HuH-7 (cell line): ENCODE measurements at regions not wholly inside any gene's neighbourhood (a gene's known extent, or its start where the extent isn't known, plus 50 kb on each side); places are given as distances from the start of the nearest gene placed in this dataset.
A peak's percentile ranks its signal among the peaks of the same experiment; 100 is the strongest.
"Not testable (repeated sequence)": the region's sequence is repeated elsewhere in the genome, so short reads cannot be mapped to it uniquely, and the experiment has no call there.

Source experiments
- DNase-seq: peaks from one replicate; pipeline ENCODE4 v3.0.0; 2011; ENCODE audit warnings: low spot score

- DNase-seq = peak; percentile 67
Measured at GRCh38 chr7:156515911-156516790, 124.4 kb upstream of the RNF32 start.

GRCh38 chr7:156514851-156515250 lies 125.7 kb upstream of the RNF32 start:
- DNase-seq = no peak

- DNase-seq = no peak
Measured at GRCh38 chr7:156511426-156511825, 129.1 kb upstream of the RNF32 start.

GRCh38 chr7:156510966-156511365 lies 129.6 kb upstream of the RNF32 start:
- no peak for DNase-seq

- DNase-seq = no peak
Measured at GRCh38 chr7:156509216-156509615, 131.4 kb upstream of the RNF32 start.

- DNase-seq = no peak
Measured at GRCh38 chr7:156505876-156506275, 134.7 kb upstream of the RNF32 start.

- DNase-seq = no peak
Measured at GRCh38 chr7:156504687-156505545, 135.7 kb upstream of the RNF32 start.

- no peak for DNase-seq
Measured at GRCh38 chr7:156504006-156504405, 136.6 kb upstream of the RNF32 start.

- no peak for DNase-seq
Measured at GRCh38 chr7:156503196-156503595, 137.4 kb upstream of the RNF32 start.

GRCh38 chr7:156501815-156502214 lies 138.8 kb upstream of the RNF32 start:
- not testable (repeated sequence) for DNase-seq

- DNase-seq = no peak
Measured at GRCh38 chr7:156499247-156499881, 141.2 kb upstream of the RNF32 start.

- no peak for DNase-seq
Measured at GRCh38 chr7:156497776-156498509, 142.6 kb upstream of the RNF32 start.

GRCh38 chr7:156496865-156497264 lies 143.7 kb upstream of the RNF32 start:
- DNase-seq = no peak

GRCh38 chr7:156496363-156496769 lies 144.2 kb upstream of the RNF32 start:
- DNase-seq = peak; percentile 47

GRCh38 chr7:156494960-156495359 lies 145.6 kb upstream of the RNF32 start:
- DNase-seq = no peak

GRCh38 chr7:156493942-156494341 lies 146.6 kb upstream of the RNF32 start:
- no peak for DNase-seq

- DNase-seq = no peak
Measured at GRCh38 chr7:156492170-156492569, 148.4 kb upstream of the RNF32 start.

- DNase-seq = no peak
Measured at GRCh38 chr7:156491435-156491834, 149.1 kb upstream of the RNF32 start.

- DNase-seq = no peak
Measured at GRCh38 chr7:156490021-156490800, 150.4 kb upstream of the RNF32 start.

GRCh38 chr7:156487811-156488533 lies 152.6 kb upstream of the RNF32 start:
- DNase-seq = no peak
